GM19463 (cell line): ENCODE measurements at regions not wholly inside any gene's neighbourhood (a gene's known extent, or its start where the extent isn't known, plus 50 kb on each side); places are given as distances from the start of the nearest gene placed in this dataset.
"Not testable (repeated sequence)": the region's sequence is repeated elsewhere in the genome, so short reads cannot be mapped to it uniquely, and the experiment has no call there.

Experiments
- ATAC-seq: cut with Tn5 transposase; IDR thresholded peaks from one replicate; pipeline ENCODE4 v1.9.1; 2021; ENCODE audit warnings: mild to moderate bottlenecking, moderate library complexity; ENCODE audit not compliant: unreplicated experiment

DNA sequence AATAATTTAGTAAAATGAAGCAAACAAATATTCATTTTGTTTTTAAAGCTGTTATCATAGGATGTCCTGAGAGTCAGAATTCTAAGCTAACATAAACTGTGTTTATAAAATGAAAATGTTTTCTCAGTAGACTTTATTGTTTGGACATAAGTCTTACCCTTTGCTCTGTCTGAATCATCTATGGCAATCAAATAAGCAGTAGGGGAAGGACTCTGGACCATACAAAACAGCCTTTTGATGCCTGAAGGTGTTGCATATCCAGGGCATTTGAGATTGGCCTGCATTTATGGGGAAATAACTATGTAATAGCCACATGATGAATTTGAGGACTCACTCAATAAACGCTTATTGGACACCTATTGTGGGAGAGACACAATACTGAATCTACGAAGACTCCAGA lies 123.0 kb upstream of the ATP5MC3 start:
- ATAC-seq = no peak

DNA sequence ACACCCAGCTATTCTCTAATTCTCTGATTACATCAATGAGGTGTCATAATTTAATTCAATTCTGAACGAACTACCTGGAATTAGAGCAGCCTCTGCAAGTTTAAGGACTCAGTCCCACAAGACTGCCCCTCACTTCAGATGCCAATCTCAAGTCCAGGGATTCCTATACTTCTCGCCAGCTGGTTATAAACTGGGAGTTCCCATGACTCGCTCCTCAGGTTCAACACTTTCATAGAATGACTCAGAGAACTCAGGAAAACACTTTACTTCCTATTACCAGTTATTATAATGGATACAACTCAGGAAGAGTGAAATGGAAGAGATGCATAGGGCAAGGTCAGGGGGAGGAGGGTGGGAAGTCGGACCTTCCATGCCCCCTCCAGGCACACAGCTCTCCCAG lies 112.3 kb upstream of the ATP5MC3 start:
- ATAC-seq = no peak

- no peak for ATAC-seq
Measured at GRCh38 chr2:175293195-175293594, 111.7 kb upstream of the ATP5MC3 start.

DNA sequence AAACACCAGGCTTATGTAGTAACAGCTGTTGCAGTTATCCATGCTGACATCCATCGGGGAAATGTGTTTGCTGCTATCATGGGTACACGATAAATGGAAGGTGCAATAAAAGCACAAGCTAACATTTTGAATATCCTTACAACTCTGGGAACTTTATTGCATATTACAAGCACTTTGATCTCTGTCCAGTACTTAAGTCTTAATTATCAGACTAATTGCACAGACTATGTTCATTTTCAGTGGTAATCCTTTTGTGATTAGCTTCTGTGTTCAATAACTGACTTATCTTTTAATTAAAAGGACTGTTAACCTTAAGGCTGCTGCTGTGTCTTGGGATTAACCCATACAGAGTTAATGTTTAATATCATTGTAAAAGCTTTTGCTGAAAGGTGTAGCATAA lies 101.4 kb upstream of the ATP5MC3 start:
- no peak for ATAC-seq

DNA sequence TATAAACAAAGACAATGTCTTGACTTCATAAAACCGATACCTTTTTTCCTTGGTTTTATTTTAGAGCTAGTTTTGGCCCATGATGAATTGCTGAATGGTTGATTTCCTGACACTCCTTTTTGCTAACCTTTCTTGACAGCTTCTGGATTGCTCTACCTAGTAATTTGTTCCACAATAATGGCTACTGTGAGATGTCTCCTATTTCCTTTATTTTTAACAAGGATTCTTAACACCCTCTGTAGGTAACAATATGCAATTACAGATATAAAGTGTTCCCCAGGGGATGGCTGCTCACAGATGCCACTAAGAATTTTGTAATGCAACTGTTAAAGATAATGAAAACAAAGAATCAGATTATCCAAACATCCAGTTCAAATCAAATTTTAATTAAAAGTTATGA lies 100.8 kb upstream of the ATP5MC3 start:
- ATAC-seq = no peak

GRCh38 chr2:175277772-175278171 lies 96.3 kb upstream of the ATP5MC3 start:
- no peak for ATAC-seq

DNA sequence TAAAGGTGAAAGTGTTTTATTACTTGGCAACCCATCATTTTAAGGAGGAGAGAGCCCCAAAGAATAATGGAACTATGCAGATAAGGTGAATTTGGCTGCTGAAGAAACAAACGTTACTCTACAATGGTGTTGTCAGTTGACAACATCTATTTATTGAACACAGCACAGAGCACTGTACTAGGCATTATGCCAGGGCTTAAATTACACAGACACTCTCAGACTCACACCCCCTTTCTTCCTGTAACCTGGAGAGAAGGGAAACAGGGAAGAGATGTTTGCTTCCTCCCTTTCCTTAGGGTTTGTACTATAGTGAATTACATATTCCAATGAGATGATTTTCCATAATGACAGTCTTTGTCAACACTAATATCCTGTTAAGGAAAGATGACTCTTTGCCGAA lies 94.0 kb upstream of the ATP5MC3 start:
- no peak for ATAC-seq

- no peak for ATAC-seq
Measured at GRCh38 chr2:175259164-175259563, 77.7 kb upstream of the ATP5MC3 start.

- ATAC-seq = no peak
Measured at GRCh38 chr2:175256806-175257585, 75.5 kb upstream of the ATP5MC3 start.

GRCh38 chr2:175256391-175256790 lies 74.9 kb upstream of the ATP5MC3 start:
- ATAC-seq = not testable (repeated sequence)

GRCh38 chr2:175253871-175254270 lies 72.4 kb upstream of the ATP5MC3 start:
- ATAC-seq = no peak

GRCh38 chr2:175251425-175252041 lies 70.0 kb upstream of the ATP5MC3 start:
- no peak for ATAC-seq

DNA sequence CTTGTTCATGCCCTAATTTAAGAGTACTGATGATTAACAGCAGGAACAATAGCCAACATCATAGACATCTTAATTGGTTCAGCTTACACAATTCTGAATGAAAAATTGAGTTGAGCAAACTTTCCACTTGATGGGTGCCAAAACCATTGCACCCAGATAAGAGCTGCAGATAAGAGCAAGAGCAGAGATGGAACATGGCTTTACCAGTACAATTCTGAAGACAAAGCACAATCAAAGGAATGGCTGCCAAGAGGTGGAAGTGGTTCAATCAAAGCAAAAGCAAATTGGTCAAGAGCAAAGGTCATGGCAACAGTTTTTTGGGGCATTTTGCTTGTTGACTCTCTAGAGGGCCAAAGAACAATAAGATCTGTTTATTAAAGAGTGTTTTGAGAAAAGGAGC lies 65.6 kb upstream of the ATP5MC3 start:
- no peak for ATAC-seq

GRCh38 chr2:175244697-175245096 lies 63.2 kb upstream of the ATP5MC3 start:
- no peak for ATAC-seq

- no peak for ATAC-seq
Measured at GRCh38 chr2:175241691-175242090, 60.2 kb upstream of the ATP5MC3 start.

DNA sequence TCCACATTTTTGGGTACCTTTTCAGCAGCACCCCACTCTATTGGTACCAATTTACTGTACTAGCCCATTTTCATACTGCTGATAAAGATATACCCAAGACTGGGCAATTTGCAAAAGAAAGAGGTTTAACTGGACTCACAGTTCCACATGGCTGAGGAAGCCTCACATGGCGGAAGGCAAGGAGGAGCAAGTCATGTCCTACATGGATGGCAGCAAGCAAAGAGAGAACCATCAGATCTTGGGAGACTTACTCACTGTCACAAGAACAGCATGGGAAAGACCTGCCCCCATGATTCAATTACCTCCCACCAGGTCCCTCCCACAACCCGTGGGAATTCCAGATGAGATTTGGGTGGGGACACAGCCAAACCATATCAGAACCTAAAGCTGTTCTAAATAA lies 58.5 kb upstream of the ATP5MC3 start:
- ATAC-seq = not testable (repeated sequence)

DNA sequence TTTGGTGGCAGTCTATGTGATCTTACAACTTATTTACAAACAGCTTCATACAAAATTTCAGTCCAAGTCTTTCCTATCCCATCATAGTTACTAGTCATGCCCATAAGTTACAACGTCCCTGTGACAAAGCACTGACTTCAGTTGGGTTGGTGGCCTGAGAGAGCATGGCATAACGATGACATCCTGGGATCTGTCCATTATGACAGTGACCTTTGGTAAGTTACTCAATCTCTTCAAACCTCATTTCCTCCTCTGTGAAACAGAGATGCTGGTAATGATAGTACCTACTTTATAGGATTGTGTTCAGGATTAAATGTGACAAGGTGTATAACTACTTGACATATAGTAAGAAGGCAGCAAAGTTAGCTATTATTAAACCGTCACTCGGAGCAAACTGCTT lies 55.4 kb upstream of the ATP5MC3 start:
- ATAC-seq = no peak

- peak; percentile 84 for ATAC-seq
Measured at GRCh38 chr2:175234650-175235049, 53.1 kb upstream of the ATP5MC3 start.

DNA sequence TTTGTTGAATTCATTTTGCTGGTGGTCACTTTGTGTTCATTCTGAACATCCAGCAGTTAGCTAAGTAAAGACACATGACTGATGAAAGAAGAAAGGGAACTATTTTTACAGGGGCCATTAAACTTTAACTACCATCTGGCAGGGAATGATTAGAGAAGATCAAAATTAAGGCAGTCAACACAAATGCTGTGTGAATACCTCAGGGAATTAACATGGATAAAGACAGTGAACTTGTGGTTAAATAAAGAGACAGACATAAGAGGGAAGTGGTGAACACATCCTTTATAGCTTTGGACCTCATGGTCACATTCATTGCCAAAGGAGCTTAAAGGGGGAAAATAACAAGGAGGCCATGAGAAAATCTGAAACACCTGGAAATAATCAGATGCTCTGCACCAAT lies 52.6 kb upstream of the ATP5MC3 start:
- ATAC-seq = peak; percentile 17

GRCh38 chr2:175233135-175233719 lies 51.7 kb upstream of the ATP5MC3 start:
- ATAC-seq = no peak
